GM19395 (cell line): ENCODE measurements at regions not wholly inside any gene's neighbourhood (a gene's known extent, or its start where the extent isn't known, plus 50 kb on each side); places are given as distances from the start of the nearest gene placed in this dataset.

Source experiments
- ATAC-seq: cut with Tn5 transposase; IDR thresholded peaks from one replicate; pipeline ENCODE4 v1.9.1; 2021; ENCODE audit warnings: mild to moderate bottlenecking, moderate library complexity; ENCODE audit not compliant: unreplicated experiment

GRCh38 chr18:30562231-30562630, 480.3 kb downstream of the DSC3 start:
- ATAC-seq, result no peak

GRCh38 chr18:30556112-30556511, 486.4 kb downstream of the DSC3 start:
- ATAC-seq, result no peak

GRCh38 chr18:30545393-30545792, 497.1 kb downstream of the DSC3 start:
- ATAC-seq, result no peak

GRCh38 chr18:30544141-30544540, 498.4 kb downstream of the DSC3 start:
- no peak for ATAC-seq

GRCh38 chr18:30533716-30534115, 508.8 kb downstream of the DSC3 start:
- ATAC-seq, result no peak

- ATAC-seq, result no peak
Observed at GRCh38 chr18:30527917-30528316, 514.6 kb downstream of the DSC3 start.

- no peak for ATAC-seq
Observed at GRCh38 chr18:30527226-30527625, 515.3 kb downstream of the DSC3 start.

- ATAC-seq, result no peak
Observed at GRCh38 chr18:30522288-30522929, 520.1 kb downstream of the DSC3 start.

GRCh38 chr18:30514059-30514458, 528.5 kb downstream of the DSC3 start:
- no peak for ATAC-seq

GRCh38 chr18:30512872-30513271, 529.7 kb downstream of the DSC3 start:
- ATAC-seq, result no peak

GRCh38 chr18:30510882-30511281, 531.7 kb downstream of the DSC3 start:
- ATAC-seq, result no peak

GRCh38 chr18:30501594-30501993, 540.9 kb downstream of the DSC3 start:
- ATAC-seq, result no peak

GRCh38 chr18:30500240-30500945, 542.1 kb downstream of the DSC3 start:
- no peak for ATAC-seq

GRCh38 chr18:30499721-30500120, 542.8 kb downstream of the DSC3 start:
- ATAC-seq, result no peak

GRCh38 chr18:30492552-30493129, 549.9 kb downstream of the DSC3 start:
- no peak for ATAC-seq

- ATAC-seq, result no peak
Observed at GRCh38 chr18:30491815-30492551, 550.6 kb downstream of the DSC3 start.

- ATAC-seq, result no peak
Observed at GRCh38 chr18:30489890-30490643, 552.5 kb downstream of the DSC3 start.

- ATAC-seq, result no peak
Observed at GRCh38 chr18:30487962-30488361, 554.6 kb downstream of the DSC3 start.

GRCh38 chr18:30486856-30487255, 555.7 kb downstream of the DSC3 start:
- no peak for ATAC-seq

- no peak for ATAC-seq
Observed at GRCh38 chr18:30485078-30485477, 557.5 kb downstream of the DSC3 start.

GRCh38 chr18:30481871-30482270, 560.7 kb downstream of the DSC3 start:
- ATAC-seq, result no peak
